GM19239 (cell line): ENCODE measurements at regions not wholly inside any gene's neighbourhood (a gene's known extent, or its start where the extent isn't known, plus 50 kb on each side); places are given as distances from the start of the nearest gene placed in this dataset.

Source experiments
- DNase-seq: peaks from one replicate; pipeline ENCODE4 v3.0.0; 2011; ENCODE audit warnings: low spot score; ENCODE audit not compliant: insufficient read length
- FAIRE-seq: peaks from 2 replicates; lab custom pipeline; 2011; peaks lifted over from hg19 to GRCh38; lab: Jason Lieb, UNC

DNA sequence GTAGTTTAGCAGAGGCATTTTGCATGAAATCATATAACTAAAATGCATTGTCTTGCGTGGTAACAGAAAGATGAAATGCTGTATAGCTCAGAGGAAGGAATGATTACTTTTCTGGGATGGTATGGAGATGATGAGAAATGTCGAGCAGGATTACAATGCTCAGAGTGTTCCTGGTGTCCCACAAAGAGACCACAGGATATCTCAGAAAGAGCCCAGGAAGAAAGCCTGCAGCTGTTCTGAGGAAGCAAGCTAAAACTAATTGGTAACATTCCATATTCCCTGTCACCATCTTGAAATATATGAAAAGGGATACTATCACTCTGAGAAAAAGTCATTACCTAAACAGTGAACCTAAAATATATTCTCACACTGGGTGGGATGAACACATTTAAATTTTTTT lies 233.1 kb downstream of the POU4F1 start:
- FAIRE-seq (no peak), DNase-seq (no peak)

DNA sequence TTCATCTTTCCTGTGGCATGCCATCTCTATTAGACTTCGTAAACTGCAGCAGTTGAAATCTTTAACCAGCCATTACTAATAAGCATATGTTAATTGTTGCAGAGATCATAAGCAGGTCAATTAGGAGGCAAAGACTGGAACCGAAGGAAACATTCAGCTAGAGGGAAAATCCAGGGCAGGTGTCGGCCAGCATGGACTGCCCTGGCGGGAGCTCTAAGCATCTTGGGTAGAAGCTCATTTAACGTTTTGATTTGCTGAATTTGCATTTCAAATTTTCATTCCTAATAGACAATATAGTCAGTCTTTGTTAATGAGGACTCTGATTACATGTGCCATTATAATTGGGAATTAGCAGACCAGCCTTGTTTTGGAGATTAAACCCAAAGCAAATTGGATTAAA lies 238.6 kb downstream of the POU4F1 start:
- DNase-seq: no peak

GRCh38 chr13:78341032-78341431 lies 262.3 kb downstream of the POU4F1 start:
- DNase-seq: no peak
- FAIRE-seq: peak; percentile 76

More for the DNA sequence above, 238.6 kb downstream of the POU4F1 start:
- FAIRE-seq: no peak

DNA sequence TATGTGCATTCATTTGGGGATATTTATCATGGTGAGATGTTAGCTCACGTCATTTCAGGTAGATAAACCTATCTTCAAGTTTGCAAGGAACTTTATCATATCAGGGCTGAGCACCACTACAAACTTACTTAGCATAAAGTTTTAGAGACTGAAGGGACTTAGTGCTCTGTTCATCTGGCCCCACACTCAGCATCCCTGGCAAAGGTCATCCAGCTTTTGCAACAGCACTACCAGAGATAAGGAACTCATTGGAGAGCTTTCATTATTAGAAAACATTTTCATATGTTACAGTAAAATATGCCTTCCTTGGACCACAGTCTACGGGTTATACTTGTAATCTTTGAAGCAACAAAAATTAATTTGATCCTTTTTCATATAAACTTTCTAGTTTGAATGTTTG lies 263.4 kb downstream of the POU4F1 start:
- no peak for FAIRE-seq
- no peak for DNase-seq

- FAIRE-seq: no peak
- DNase-seq: no peak
These were observed 269.3 kb downstream of the POU4F1 start for GRCh38 chr13:78334059-78334458.

GRCh38 chr13:78326633-78327032 lies 276.7 kb downstream of the POU4F1 start:
- DNase-seq (no peak), FAIRE-seq (no peak)

- FAIRE-seq (no peak), DNase-seq (no peak)
These were observed 277.8 kb downstream of the POU4F1 start for GRCh38 chr13:78325585-78325984.

DNA sequence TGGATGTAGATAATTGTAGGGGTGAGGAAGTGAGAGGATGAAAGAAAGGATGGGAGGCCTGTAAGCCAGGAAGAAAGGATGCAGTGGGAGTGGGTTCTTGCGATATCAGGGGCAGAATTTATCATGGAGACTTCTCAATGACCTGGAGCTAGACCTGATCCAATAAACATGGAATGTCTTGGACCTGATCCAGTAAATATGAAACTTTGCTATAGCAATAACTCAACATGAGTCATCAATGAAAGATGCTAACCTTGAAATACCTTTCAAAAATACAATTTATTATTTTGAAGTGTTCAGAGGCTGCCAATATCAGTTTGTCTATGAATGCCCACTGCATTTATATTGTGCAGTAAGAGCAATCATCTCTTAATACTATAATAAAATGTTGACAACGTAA lies 279.5 kb downstream of the POU4F1 start:
- FAIRE-seq (no peak), DNase-seq (no peak)

GRCh38 chr13:78323040-78323439 lies 280.3 kb downstream of the POU4F1 start:
- FAIRE-seq (no peak), DNase-seq (no peak)

GRCh38 chr13:78319101-78319627 lies 284.2 kb downstream of the POU4F1 start:
- FAIRE-seq (no peak), DNase-seq (no peak)

DNA sequence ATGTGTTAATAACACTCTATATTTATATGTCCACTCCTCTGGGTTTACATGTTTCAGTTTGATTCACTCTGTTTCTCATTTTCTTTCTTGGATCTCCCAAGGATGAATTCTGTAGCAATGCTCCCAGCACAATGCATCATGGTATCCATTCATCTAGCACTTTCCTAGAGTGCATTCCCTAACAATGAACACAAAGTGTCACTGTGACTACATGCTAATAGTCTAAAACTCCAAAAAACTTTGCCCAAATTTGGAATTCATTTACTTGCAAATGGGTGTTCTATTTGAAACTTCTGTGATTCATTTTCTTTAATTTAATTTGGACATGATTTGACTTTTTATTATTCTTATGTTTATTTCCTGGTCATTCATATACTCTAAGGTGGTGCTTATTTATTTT lies 286.3 kb downstream of the POU4F1 start:
- no peak for DNase-seq
- FAIRE-seq: no peak

- FAIRE-seq: peak; percentile 21
- no peak for DNase-seq
These were observed 293.7 kb downstream of the POU4F1 start for GRCh38 chr13:78309497-78310180.

DNA sequence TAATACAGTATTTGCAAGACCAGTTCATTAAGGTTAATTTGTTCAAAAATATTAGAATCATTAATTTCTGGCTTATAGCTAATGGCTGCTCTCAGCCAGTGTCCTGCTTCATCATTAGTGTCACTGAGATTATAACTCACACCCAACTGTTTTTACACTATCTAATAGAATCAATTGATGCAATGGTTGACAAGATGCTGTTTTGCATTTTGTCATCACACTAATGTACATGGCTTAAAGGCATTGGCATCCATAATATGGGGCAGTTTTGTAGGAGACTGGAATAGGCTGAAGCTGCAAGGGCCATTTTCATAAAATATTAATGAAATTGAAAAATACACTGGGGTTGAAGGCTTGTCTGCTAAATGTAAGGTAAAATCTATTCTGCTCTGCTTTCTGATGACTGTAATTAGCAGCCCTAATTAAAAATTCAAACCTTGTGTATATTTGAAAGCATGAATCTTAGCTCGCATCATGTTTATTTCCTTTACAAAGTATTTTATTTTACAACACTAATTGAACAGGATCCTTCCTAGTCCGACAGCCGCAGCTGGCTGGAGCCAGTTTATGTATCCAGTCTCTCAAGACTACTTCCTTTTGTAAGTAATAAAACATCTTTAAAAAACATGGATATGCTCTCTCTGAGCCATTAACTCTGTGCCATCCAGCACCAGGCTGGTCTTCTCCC lies 296.7 kb downstream of the POU4F1 start:
- FAIRE-seq (no peak), DNase-seq (no peak)

GRCh38 chr13:78305171-78305570 lies 298.2 kb downstream of the POU4F1 start:
- no peak for DNase-seq
- FAIRE-seq: no peak

GRCh38 chr13:78299832-78300623 lies 303.3 kb downstream of the POU4F1 start:
- DNase-seq (no peak), FAIRE-seq (no peak)

- FAIRE-seq: no peak
These were observed 304.7 kb downstream of the POU4F1 start for GRCh38 chr13:78298657-78299056.

DNA sequence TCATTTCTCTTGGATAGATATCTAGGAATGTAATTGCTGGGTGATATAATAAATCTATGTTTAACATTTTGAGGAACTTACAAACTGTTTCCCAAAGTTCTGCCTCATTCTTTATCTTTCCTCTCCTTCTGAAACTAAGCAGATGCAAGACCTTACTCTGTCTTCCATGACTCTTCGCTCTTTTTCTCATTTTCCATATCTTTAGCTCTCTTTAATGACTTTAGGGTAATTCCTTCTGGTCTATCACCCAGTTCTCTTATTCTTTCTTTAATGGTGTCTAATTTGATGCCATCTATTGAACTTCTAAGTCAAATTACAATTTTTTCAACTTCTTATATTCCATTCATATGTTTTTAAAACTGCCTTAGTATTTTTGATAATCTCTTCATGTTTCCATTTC lies 316.6 kb downstream of the POU4F1 start:
- DNase-seq (no peak), FAIRE-seq (no peak)

More at GRCh38 chr13:78298657-78299056, 304.7 kb downstream of the POU4F1 start:
- DNase-seq: no peak

DNA sequence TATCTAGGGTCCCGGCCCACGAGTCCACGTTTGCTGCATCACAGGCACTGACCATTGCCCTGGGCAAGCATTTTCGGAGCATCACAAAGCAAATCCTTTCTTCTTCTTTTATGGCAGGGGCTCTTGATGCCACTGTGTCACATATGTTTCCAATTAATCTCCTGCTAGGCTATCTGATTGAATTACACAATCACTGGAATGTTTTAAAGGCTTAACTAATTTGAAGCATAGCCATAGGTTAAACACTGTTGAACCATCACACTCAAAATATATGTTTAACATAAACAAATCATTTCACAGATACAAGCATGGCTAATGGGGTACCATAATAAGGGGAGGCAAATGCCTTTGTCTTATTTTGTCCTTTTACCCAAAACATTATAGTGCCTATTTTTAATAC lies 338.3 kb downstream of the POU4F1 start:
- no peak for DNase-seq
- FAIRE-seq: no peak

DNA sequence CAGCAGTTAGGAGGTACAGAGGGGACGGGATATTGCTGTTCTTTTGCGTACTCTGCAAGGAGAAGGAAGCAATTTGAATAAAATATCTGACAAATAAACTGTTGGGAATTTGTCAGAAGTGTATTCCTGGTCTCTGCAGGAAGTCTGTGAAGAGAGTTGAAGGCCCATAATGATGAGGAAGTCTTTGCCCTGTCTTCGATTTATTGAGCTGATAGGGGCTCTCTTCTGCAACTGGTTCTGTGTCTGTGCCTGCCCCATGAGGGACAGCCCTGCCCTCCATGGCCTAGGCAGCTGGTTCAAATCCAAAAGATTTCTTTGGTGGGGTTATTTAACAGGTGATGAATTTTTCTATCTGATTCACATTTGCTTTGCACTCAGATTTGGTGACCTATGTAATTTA lies 339.7 kb upstream of the EDNRB start:
- no peak for FAIRE-seq
- DNase-seq: no peak

DNA sequence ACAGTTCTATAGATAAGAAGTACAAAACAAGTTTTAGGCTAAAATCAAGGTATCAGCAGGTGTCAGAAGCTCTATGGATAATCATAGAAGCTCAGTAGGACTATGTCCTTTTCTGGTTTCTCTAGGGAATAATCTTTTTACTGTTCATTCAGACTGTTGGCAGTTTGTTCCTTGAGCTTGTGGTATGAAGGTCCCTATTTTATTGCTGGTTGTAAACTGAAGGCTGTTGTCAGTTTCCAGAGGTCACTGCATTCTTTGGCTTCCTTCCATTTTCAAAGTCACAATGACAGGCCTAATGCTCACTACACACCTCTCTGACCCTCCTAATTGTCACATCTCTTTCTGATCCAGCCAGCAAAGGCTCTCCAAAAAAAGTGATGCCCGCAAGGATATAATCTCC lies 337.9 kb upstream of the EDNRB start:
- no peak for FAIRE-seq

DNA sequence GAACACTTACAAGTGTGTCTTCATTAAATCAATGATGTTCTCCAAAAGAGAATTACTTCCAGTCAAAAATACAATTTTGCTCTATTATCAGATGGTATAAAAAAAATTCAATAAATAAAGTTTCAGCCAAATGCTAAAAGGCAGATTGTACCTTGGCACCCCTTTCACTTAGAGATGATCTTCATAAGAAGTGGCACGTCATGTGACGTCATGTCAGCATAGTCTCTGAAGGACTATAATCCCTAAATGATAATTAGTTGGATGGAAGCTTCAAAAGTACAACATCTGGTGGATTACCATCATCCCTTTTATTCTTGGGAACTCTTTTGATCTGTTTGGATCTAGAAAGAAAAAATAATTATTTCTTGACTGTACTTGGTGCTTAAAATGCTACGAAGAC lies 335.5 kb upstream of the EDNRB start:
- FAIRE-seq (no peak), DNase-seq (no peak)

More for the DNA sequence above, 337.9 kb upstream of the EDNRB start:
- no peak for DNase-seq
